Muscle of leg (tissue), 3 donors: ENCODE measurements at regions not wholly inside any gene's neighbourhood (a gene's known extent, or its start where the extent isn't known, plus 50 kb on each side); places are given as distances from the start of the nearest gene placed in this dataset.

Experiments
- DNase-seq: peaks from one replicate; pipeline ENCODE4 v3.0.0; 2013
- H3K27ac ChIP-seq: one replicate; pipeline ENCODE4 v1.5.1; 2013; ENCODE audit warnings: mild to moderate bottlenecking, low read length, control low read depth
- H3K27me3 ChIP-seq: one replicate; pipeline ENCODE4 v1.6.1; 2013; ENCODE audit warnings: low read length; ENCODE audit not compliant: control insufficient read depth, insufficient read depth
- H3K36me3 ChIP-seq: one replicate; pipeline ENCODE4 v1.6.1; 2013; ENCODE audit warnings: low read length; ENCODE audit not compliant: control insufficient read depth, insufficient read depth
- H3K4me1 ChIP-seq: one replicate; pipeline ENCODE4 v1.6.1; 2013; ENCODE audit warnings: low read length; ENCODE audit not compliant: control insufficient read depth, insufficient read depth
- H3K4me3 ChIP-seq: one replicate; pipeline ENCODE4 v1.5.1; 2013; ENCODE audit warnings: low read length, control low read depth
- H3K9me3 ChIP-seq: replicated peaks from 2 replicates; pipeline ENCODE4 v1.6.1; 2013; ENCODE audit warnings: low read depth, low read length; ENCODE audit not compliant: control insufficient read depth
- WGBS: methylation state at CpG from one replicate; pipeline ENCODE4 v1.1.5; 2013; ENCODE audit warnings: missing lambda C conversion rate; ENCODE audit not compliant: insufficient coverage; 5-methylcytosine and 5-hydroxymethylcytosine counted together

- WGBS, result 29% methylated on average over 2 of the region's 9 CpGs
- H3K36me3 ChIP-seq, result no peaks in the 10 kb centered on the region
- peaks cover 5% of the 10 kb centered on the region for H3K4me1 ChIP-seq
- DNase-seq, result peak; percentile 84
- H3K27me3 ChIP-seq, result no peaks in the 10 kb centered on the region
- no peak overlapping the region for H3K4me3 ChIP-seq
- peak overlapping the region; percentile 52 for H3K27ac ChIP-seq
- no peaks in the 10 kb centered on the region for H3K9me3 ChIP-seq
Observed at GRCh38 chr1:216919060-216919970, 196.1 kb upstream of the ESRRG start.

- Histone ChIP-seq H3K36me3 (no peaks in the 10 kb centered on the region), H3K4me1 (peaks cover 5% of the 10 kb centered on the region), H3K9me3 (no peaks in the 10 kb centered on the region), H3K4me3 (no peak overlapping the region), H3K27ac (no peak overlapping the region), H3K27me3 (no peaks in the 10 kb centered on the region)
- WGBS, result 84% methylated on average over 4 of the region's 6 CpGs
- DNase-seq, result no peak
Observed at GRCh38 chr1:216916890-216917438, 193.7 kb upstream of the ESRRG start.

- Histone ChIP-seq H3K36me3 (no peaks in the 10 kb centered on the region), H3K4me3 (no peak overlapping the region), H3K9me3 (no peaks in the 10 kb centered on the region), H3K4me1 (peaks cover 5% of the 10 kb centered on the region), H3K27ac (no peak overlapping the region), H3K27me3 (no peaks in the 10 kb centered on the region)
- DNase-seq, result no peak
- WGBS, result no CpG with 5 or more reads among the region's 2 CpGs
Observed at GRCh38 chr1:216914974-216915373, 191.7 kb upstream of the ESRRG start.

- no CpG with 5 or more reads among the region's 4 CpGs for WGBS
- H3K9me3 ChIP-seq, result no peaks in the 10 kb centered on the region
- peak; percentile 73 for DNase-seq
- H3K4me3 ChIP-seq, result no peak overlapping the region
- H3K27me3 ChIP-seq, result no peaks in the 10 kb centered on the region
- no peaks in the 10 kb centered on the region for H3K36me3 ChIP-seq
- H3K4me1 ChIP-seq, result peaks cover 3% of the 10 kb centered on the region
- H3K27ac ChIP-seq, result no peak overlapping the region
Observed at GRCh38 chr1:216913976-216914375, 190.7 kb upstream of the ESRRG start.

- Histone ChIP-seq H3K27me3 (no peaks in the 10 kb centered on the region), H3K27ac (no peak overlapping the region), H3K4me3 (no peak overlapping the region), H3K9me3 (no peaks in the 10 kb centered on the region), H3K36me3 (no peaks in the 10 kb centered on the region), H3K4me1 (peaks cover 3% of the 10 kb centered on the region)
- 67% methylated on average over 1 of the region's 5 CpGs for WGBS
- no peak for DNase-seq
Observed at GRCh38 chr1:216910081-216910840, 187.0 kb upstream of the ESRRG start.

- DNase-seq, result no peak
- H3K27me3 ChIP-seq, result no peaks in the 10 kb centered on the region
- H3K9me3 ChIP-seq, result no peaks in the 10 kb centered on the region
- no peak overlapping the region for H3K4me3 ChIP-seq
- H3K36me3 ChIP-seq, result no peaks in the 10 kb centered on the region
- 67% methylated on average over 2 of the region's 3 CpGs for WGBS
- no peak overlapping the region for H3K27ac ChIP-seq
- H3K4me1 ChIP-seq, result no peaks in the 10 kb centered on the region
Observed at GRCh38 chr1:216908126-216908525, 184.9 kb upstream of the ESRRG start.

- DNase-seq, result no peak
- Histone ChIP-seq H3K9me3 (no peaks in the 10 kb centered on the region), H3K4me1 (no peaks in the 10 kb centered on the region), H3K4me3 (no peak overlapping the region), H3K27ac (no peak overlapping the region), H3K27me3 (no peaks in the 10 kb centered on the region), H3K36me3 (no peaks in the 10 kb centered on the region)
- WGBS, result 75% methylated on average over 2 of the region's 8 CpGs
Observed at GRCh38 chr1:216907100-216907499, 183.9 kb upstream of the ESRRG start.

GRCh38 chr1:216905781-216906180 lies 182.6 kb upstream of the ESRRG start:
- WGBS, result no CpG with 5 or more reads among the region's 4 CpGs
- H3K36me3 ChIP-seq, result peaks cover 2% of the 10 kb centered on the region
- H3K4me1 ChIP-seq, result no peaks in the 10 kb centered on the region
- H3K27ac ChIP-seq, result no peak overlapping the region
- H3K27me3 ChIP-seq, result no peaks in the 10 kb centered on the region
- no peak for DNase-seq
- H3K4me3 ChIP-seq, result no peak overlapping the region
- no peaks in the 10 kb centered on the region for H3K9me3 ChIP-seq

- no peak for DNase-seq
- H3K9me3 ChIP-seq, result no peaks in the 10 kb centered on the region
- H3K27me3 ChIP-seq, result no peaks in the 10 kb centered on the region
- H3K27ac ChIP-seq, result no peak overlapping the region
- no peaks in the 10 kb centered on the region for H3K4me1 ChIP-seq
- WGBS, result 91% methylated on average over 5 of the region's 5 CpGs
- H3K4me3 ChIP-seq, result no peak overlapping the region
- H3K36me3 ChIP-seq, result peaks cover 2% of the 10 kb centered on the region
Observed at GRCh38 chr1:216905137-216905536, 181.9 kb upstream of the ESRRG start.

GRCh38 chr1:216904471-216904870 lies 181.2 kb upstream of the ESRRG start:
- no peak overlapping the region for H3K27ac ChIP-seq
- DNase-seq, result no peak
- no peaks in the 10 kb centered on the region for H3K27me3 ChIP-seq
- H3K4me1 ChIP-seq, result no peaks in the 10 kb centered on the region
- H3K36me3 ChIP-seq, result peaks cover 2% of the 10 kb centered on the region
- no peaks in the 10 kb centered on the region for H3K9me3 ChIP-seq
- 100% methylated on average over 2 of the region's 7 CpGs for WGBS
- no peak overlapping the region for H3K4me3 ChIP-seq
